ENCODE measurements at regions not wholly inside any gene's neighbourhood (a gene's known extent, or its start where the extent isn't known, plus 50 kb on each side); places are given as distances from the start of the nearest gene placed in this dataset.

- no peak for DNase-seq
These were observed 233.9 kb downstream of the MRPL39 start for GRCh38 chr21:25373126-25374082.

- DNase-seq, result no peak
These were observed 235.3 kb downstream of the MRPL39 start for GRCh38 chr21:25371841-25372425.

- DNase-seq, result peak; percentile 91
These were observed 237.0 kb downstream of the MRPL39 start for GRCh38 chr21:25370311-25370744.

GRCh38 chr21:25369524-25370300 is 237.6 kb downstream of the MRPL39 start:
- DNase-seq, result no peak

- DNase-seq, result no peak
These were observed 238.8 kb downstream of the MRPL39 start for GRCh38 chr21:25368531-25368930.

GRCh38 chr21:25366116-25366515 is 241.2 kb downstream of the MRPL39 start:
- DNase-seq, result no peak

GRCh38 chr21:25362375-25363267 is 244.7 kb downstream of the MRPL39 start:
- DNase-seq, result no peak

GRCh38 chr21:25361765-25362164 is 245.5 kb downstream of the MRPL39 start:
- DNase-seq, result no peak

GRCh38 chr21:25361097-25361496 is 246.2 kb downstream of the MRPL39 start:
- no peak for DNase-seq

GRCh38 chr21:25360593-25360992 is 246.7 kb downstream of the MRPL39 start:
- DNase-seq, result no peak

- DNase-seq, result no peak
These were observed 247.6 kb downstream of the MRPL39 start for GRCh38 chr21:25359724-25360123.

GRCh38 chr21:25350056-25350455 is 257.2 kb downstream of the MRPL39 start:
- DNase-seq, result peak; percentile 70

GRCh38 chr21:25343774-25344545 is 263.3 kb downstream of the MRPL39 start:
- DNase-seq, result no peak

GRCh38 chr21:25342816-25343215 is 264.5 kb downstream of the MRPL39 start:
- DNase-seq, result no peak

GRCh38 chr21:25341981-25342380 is 265.3 kb downstream of the MRPL39 start:
- no peak for DNase-seq

GRCh38 chr21:25338415-25338814 is 268.9 kb downstream of the MRPL39 start:
- DNase-seq, result no peak

- no peak for DNase-seq
These were observed 273.1 kb downstream of the MRPL39 start for GRCh38 chr21:25334046-25334730.

GRCh38 chr21:25331286-25331685 is 276.0 kb downstream of the MRPL39 start:
- DNase-seq, result no peak

- no peak for DNase-seq
These were observed 277.0 kb downstream of the MRPL39 start for GRCh38 chr21:25330266-25330665.

- no peak for DNase-seq
These were observed 278.0 kb downstream of the MRPL39 start for GRCh38 chr21:25329227-25329825.

Measured in amniotic stem cell (primary cell).